C4-2B (cell line): ENCODE measurements at regions not wholly inside any gene's neighbourhood (a gene's known extent, or its start where the extent isn't known, plus 50 kb on each side); places are given as distances from the start of the nearest gene placed in this dataset.

Source experiments
- H3K27ac ChIP-seq: fragments of 450-650 bp; 2 replicates; pipeline ENCODE4 v1.5.1; 2017
- CTCF ChIP-seq: fragments of 450-650 bp; conservative IDR thresholded peaks from 2 replicates; pipeline ENCODE4 v1.5.1; 2017; ENCODE audit warnings: mild to moderate bottlenecking
- ZFX ChIP-seq: fragments of 450-650 bp; IDR thresholded peaks from 2 replicates; pipeline ENCODE4 v1.6.1; 2017

- H3K27ac ChIP-seq = no peak overlapping the region
- TF ChIP-seq ZFX (no peak), CTCF (no peak)
Measured at GRCh38 chr3:159806412-159806811, 182.2 kb upstream of the IL12A start.

- H3K27ac ChIP-seq = no peak overlapping the region
- no peak for TF ChIP-seq CTCF
- no peak for TF ChIP-seq ZFX
Measured at GRCh38 chr3:159807137-159808040, 181.2 kb upstream of the IL12A start.

GRCh38 chr3:159813822-159814531 is 174.7 kb upstream of the IL12A start:
- TF ChIP-seq ZFX = no peak
- TF ChIP-seq CTCF = no peak
- H3K27ac ChIP-seq = no peak overlapping the region; the same call in 1 of the 2 replicates

- TF ChIP-seq CTCF (no peak), ZFX (no peak)
- H3K27ac ChIP-seq = no peak overlapping the region
Measured at GRCh38 chr3:159816512-159816911, 172.1 kb upstream of the IL12A start.

- no peak overlapping the region for H3K27ac ChIP-seq
- no peak for TF ChIP-seq CTCF
- TF ChIP-seq ZFX = no peak
Measured at GRCh38 chr3:159817126-159817525, 171.5 kb upstream of the IL12A start.

GRCh38 chr3:159817571-159817970 is 171.1 kb upstream of the IL12A start:
- no peak overlapping the region for H3K27ac ChIP-seq
- TF ChIP-seq ZFX (no peak), CTCF (no peak)

GRCh38 chr3:159818399-159818798 is 170.2 kb upstream of the IL12A start:
- H3K27ac ChIP-seq = no peak overlapping the region
- TF ChIP-seq CTCF (peak; percentile 17; the same call in 1 of the 2 replicates), ZFX (no peak)
